GM12878 (cell line): ENCODE measurements at regions not wholly inside any gene's neighbourhood (a gene's known extent, or its start where the extent isn't known, plus 50 kb on each side); places are given as distances from the start of the nearest gene placed in this dataset.

Experiments
- ATAC-seq: fragments of 200-7000 bp; cut with Tn5 transposase; 3 replicates; pipeline ENCODE4 v1.9.1; 2020; ENCODE audit warnings: mild to moderate bottlenecking, moderate library complexity
- BruUV-seq: library from RNA; stranded (reverse); fragments of 400-500 nt; replicated peaks from 2 replicates; lab custom pipeline; 2021; lab: Mats Ljungman, UMichigan
- CTCF ChIA-PET: fragments of 300-600 bp; sonication (Branson Sonifier 250); formaldehyde crosslinking; extraction: SDS; loops from one replicate; lab custom pipeline; 2021; ENCODE audit warnings: inconsistent platforms; lab: Yijun Ruan, JAX
- POLR2A ChIA-PET: fragments of 350-600 bp; formaldehyde crosslinking; extraction: SDS; loops from one replicate; lab custom pipeline; 2021; ENCODE audit warnings: inconsistent platforms; lab: Charles Lee
- RAD21 ChIA-PET: fragments of 300-600 bp; sonication (Branson Sonifier 250); formaldehyde crosslinking; loops from one replicate; lab custom pipeline; 2023; ENCODE audit warnings: antibody characterized with exemption; ENCODE audit not compliant: unreplicated experiment; lab: Charles Lee
- SMC1A ChIA-PET: fragments of 300-600 bp; sonication (Branson Sonifier 250); formaldehyde crosslinking; loops from one replicate; lab custom pipeline; 2023; ENCODE audit not compliant: unreplicated experiment, uncharacterized antibody; lab: Charles Lee
- DNase-seq: peaks from one replicate; pipeline ENCODE4 v3.0.0-alpha.2; 2011; ENCODE audit warnings: low read depth, low spot score
- FAIRE-seq: peaks from 3 replicates; lab custom pipeline; 2011; peaks lifted over from hg19 to GRCh38; lab: Jason Lieb, UNC
- H2AFZ ChIP-seq: 2 replicates; pipeline ENCODE4 v1.6.0; 2011; ENCODE audit warnings: low read depth, low read length, control low read depth; ENCODE audit not compliant: control insufficient read depth
- H3K27ac ChIP-seq: 2 replicates; pipeline ENCODE4 v1.5.1; 2011; ENCODE audit warnings: control low read depth; ENCODE audit not compliant: control insufficient read depth, insufficient read depth
- H3K27me3 ChIP-seq, 2 experiments: replicated peaks in 1 of 2; 2 replicates each; pipeline versions ENCODE4 v1.6.0 to v1.6.1; 2011; ENCODE audit warnings: low read length in 1 of 2; ENCODE audit not compliant: control insufficient read depth in 2 of 2, insufficient read depth in 2 of 2
- H3K36me3 ChIP-seq, 2 experiments: 2 replicates each; pipeline ENCODE4 v1.5.1; 2011; ENCODE audit warnings: low read length in 1 of 2; ENCODE audit not compliant: control insufficient read depth in 2 of 2, insufficient read depth in 2 of 2
- H3K4me1 ChIP-seq: 2 replicates; pipeline ENCODE4 v1.6.1; 2011; ENCODE audit warnings: mild to moderate bottlenecking, low read length, moderate library complexity, mixed read lengths; ENCODE audit not compliant: control insufficient read depth, insufficient read depth
- H3K4me2 ChIP-seq: 2 replicates; pipeline ENCODE4 v1.6.0; 2011; ENCODE audit warnings: control low read depth; ENCODE audit not compliant: control insufficient read depth, insufficient read depth
- H3K4me3 ChIP-seq: fragments of 200-600 bp; sonication (generic); 2 replicates; pipeline ENCODE4 v1.5.1; 2016
- H3K79me2 ChIP-seq: 2 replicates; pipeline ENCODE4 v1.6.0; 2011; ENCODE audit warnings: low read length; ENCODE audit not compliant: control insufficient read depth, insufficient read depth
- H3K9ac ChIP-seq: 2 replicates; pipeline ENCODE4 v1.8.0; 2011; ENCODE audit warnings: low read length, control low read depth, mixed read lengths; ENCODE audit not compliant: control insufficient read depth, insufficient read depth
- H3K9me3 ChIP-seq: replicated peaks from 3 replicates; pipeline ENCODE4 v1.5.1; 2011; ENCODE audit warnings: mild to moderate bottlenecking, low read length; ENCODE audit not compliant: control insufficient read depth, insufficient read depth
- H4K20me1 ChIP-seq: 2 replicates; pipeline ENCODE4 v1.6.0; 2011; ENCODE audit not compliant: control insufficient read depth, insufficient read depth
- BHLHE40 ChIP-seq, 2 experiments: fragments of 450-650 bp in 1 of 2; IDR thresholded peaks; 2 replicates each; pipeline ENCODE4 v1.6.1; 2011 to 2017; ENCODE audit warnings: low read depth in 2 of 2, borderline replicate concordance in 1 of 2, improper control_type of control experiment in 1 of 2, low read length in 1 of 2, mild to moderate bottlenecking in 1 of 2
- LARP7 ChIP-seq: fragments of 450-650 bp; IDR thresholded peaks from 2 replicates; pipeline ENCODE4 v1.6.1; 2017; ENCODE audit warnings: mild to moderate bottlenecking
- NR2C1 ChIP-seq: fragments of 450-650 bp; IDR thresholded peaks from 2 replicates; pipeline ENCODE4 v1.6.1; 2017; ENCODE audit warnings: antibody characterized with exemption, mild to moderate bottlenecking, moderate library complexity
- POLR2A ChIP-seq: IDR thresholded peaks from 2 replicates; pipeline ENCODE4 v1.6.1; 2011; ENCODE audit warnings: low read depth, mild to moderate bottlenecking, low read length
- POLR2AphosphoS2 ChIP-seq: IDR thresholded peaks from 2 replicates; pipeline ENCODE4 v1.6.1; 2011; ENCODE audit warnings: low read depth, mild to moderate bottlenecking, low read length, improper control_type of control experiment, moderate library complexity
- SMAD1 ChIP-seq: fragments of 450-650 bp; IDR thresholded peaks from 2 replicates; pipeline ENCODE4 v1.6.1; 2018; ENCODE audit warnings: mild to moderate bottlenecking, low read depth; ENCODE audit not compliant: partially characterized antibody
- SMARCA5 ChIP-seq: fragments of 450-650 bp; IDR thresholded peaks from 2 replicates; pipeline ENCODE4 v1.6.1; 2017; ENCODE audit warnings: mild to moderate bottlenecking
- SREBF2 ChIP-seq: IDR thresholded peaks from 2 replicates; pipeline ENCODE4 v1.6.1; 2012; ENCODE audit warnings: mild to moderate bottlenecking, low read length
- TCF12 ChIP-seq: IDR thresholded peaks from 2 replicates; pipeline ENCODE4 v1.6.1; 2011; ENCODE audit warnings: low read depth, mild to moderate bottlenecking, low read length
- WRNIP1 ChIP-seq: IDR thresholded peaks from 2 replicates; pipeline ENCODE4 v1.6.1; 2011; ENCODE audit warnings: low read depth, low read length, improper control_type of control experiment, borderline replicate concordance
- ZBTB40 ChIP-seq: fragments of 450-650 bp; IDR thresholded peaks from 2 replicates; pipeline ENCODE4 v1.6.1; 2016; ENCODE audit warnings: mild to moderate bottlenecking, moderate library complexity, borderline replicate concordance
- WGBS: methylation state at CpG from one replicate; pipeline ENCODE4 v1.1.6; 2016; ENCODE audit warnings: low lambda C conversion rate; ENCODE audit not compliant: insufficient replicate concordance, insufficient coverage; ENCODE audit errors: missing lambda C conversion rate; 5-methylcytosine and 5-hydroxymethylcytosine counted together
- in situ Hi-C: fragments of 300-500 bp; cut with MboI; formaldehyde crosslinking; loops from 9 replicates; pipeline ENCODE4 v1.14.3; 2018; ENCODE audit warnings: mixed read lengths
- intact Hi-C: fragments of 100-400 bp; cut with micrococcal nuclease; formaldehyde crosslinking; loops from one replicate; pipeline ENCODE4 v1.14.2; 2022; ENCODE audit not compliant: unreplicated experiment
- TF ChIP-seq, protein P1 (sequence below): IDR thresholded peaks from 2 replicates; pipeline ENCODE4 v1.6.1; 2012; ENCODE audit warnings: mild to moderate bottlenecking, low read depth, low read length
- TF ChIP-seq, protein P2 (sequence below): fragments of 450-650 bp; IDR thresholded peaks from 2 replicates; pipeline ENCODE4 v1.6.1; 2016; ENCODE audit warnings: mild to moderate bottlenecking

GRCh38 chr7:19209166-19209696 is 64.0 kb upstream of the FERD3L start:
- no peaks in the 10 kb centered on the region for H3K36me3 ChIP-seq
- in situ Hi-C loops, result no loop called here
- H4K20me1 ChIP-seq, result no peaks in the 10 kb centered on the region
- RAD21 ChIA-PET, result no interaction called here
- ATAC-seq (no peak), DNase-seq (no peak), FAIRE-seq (no peak)
- no peak overlapping the region for H3K27ac ChIP-seq
- H3K27me3 ChIP-seq, result no peaks in the 10 kb centered on the region
- POLR2A ChIA-PET, result no interaction called here
- WGBS, result 7% methylated on average over 1 of the region's 1 CpG
- no peak overlapping the region for H3K4me3 ChIP-seq
- H3K9me3 ChIP-seq, result no peaks in the 10 kb centered on the region
- no peak for TF ChIP-seq BHLHE40 (IDR thresholded peaks at IDR 0.05; ENCODE audit: borderline replicate concordance in 1 of 2, low read depth in 2 of 2, low read length in 1 of 2)
- no peak for TF ChIP-seq POLR2A
- no peak for TF ChIP-seq LARP7
- TF ChIP-seq SREBF2, result no peak
- TF ChIP-seq SMARCA5, result no peak
- TF ChIP-seq, protein P1, sequence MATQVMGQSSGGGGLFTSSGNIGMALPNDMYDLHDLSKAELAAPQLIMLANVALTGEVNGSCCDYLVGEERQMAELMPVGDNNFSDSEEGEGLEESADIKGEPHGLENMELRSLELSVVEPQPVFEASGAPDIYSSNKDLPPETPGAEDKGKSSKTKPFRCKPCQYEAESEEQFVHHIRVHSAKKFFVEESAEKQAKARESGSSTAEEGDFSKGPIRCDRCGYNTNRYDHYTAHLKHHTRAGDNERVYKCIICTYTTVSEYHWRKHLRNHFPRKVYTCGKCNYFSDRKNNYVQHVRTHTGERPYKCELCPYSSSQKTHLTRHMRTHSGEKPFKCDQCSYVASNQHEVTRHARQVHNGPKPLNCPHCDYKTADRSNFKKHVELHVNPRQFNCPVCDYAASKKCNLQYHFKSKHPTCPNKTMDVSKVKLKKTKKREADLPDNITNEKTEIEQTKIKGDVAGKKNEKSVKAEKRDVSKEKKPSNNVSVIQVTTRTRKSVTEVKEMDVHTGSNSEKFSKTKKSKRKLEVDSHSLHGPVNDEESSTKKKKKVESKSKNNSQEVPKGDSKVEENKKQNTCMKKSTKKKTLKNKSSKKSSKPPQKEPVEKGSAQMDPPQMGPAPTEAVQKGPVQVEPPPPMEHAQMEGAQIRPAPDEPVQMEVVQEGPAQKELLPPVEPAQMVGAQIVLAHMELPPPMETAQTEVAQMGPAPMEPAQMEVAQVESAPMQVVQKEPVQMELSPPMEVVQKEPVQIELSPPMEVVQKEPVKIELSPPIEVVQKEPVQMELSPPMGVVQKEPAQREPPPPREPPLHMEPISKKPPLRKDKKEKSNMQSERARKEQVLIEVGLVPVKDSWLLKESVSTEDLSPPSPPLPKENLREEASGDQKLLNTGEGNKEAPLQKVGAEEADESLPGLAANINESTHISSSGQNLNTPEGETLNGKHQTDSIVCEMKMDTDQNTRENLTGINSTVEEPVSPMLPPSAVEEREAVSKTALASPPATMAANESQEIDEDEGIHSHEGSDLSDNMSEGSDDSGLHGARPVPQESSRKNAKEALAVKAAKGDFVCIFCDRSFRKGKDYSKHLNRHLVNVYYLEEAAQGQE, result no peak
- no peak for TF ChIP-seq TCF12
- TF ChIP-seq SMAD1, result no peak
- TF ChIP-seq, protein P2, sequence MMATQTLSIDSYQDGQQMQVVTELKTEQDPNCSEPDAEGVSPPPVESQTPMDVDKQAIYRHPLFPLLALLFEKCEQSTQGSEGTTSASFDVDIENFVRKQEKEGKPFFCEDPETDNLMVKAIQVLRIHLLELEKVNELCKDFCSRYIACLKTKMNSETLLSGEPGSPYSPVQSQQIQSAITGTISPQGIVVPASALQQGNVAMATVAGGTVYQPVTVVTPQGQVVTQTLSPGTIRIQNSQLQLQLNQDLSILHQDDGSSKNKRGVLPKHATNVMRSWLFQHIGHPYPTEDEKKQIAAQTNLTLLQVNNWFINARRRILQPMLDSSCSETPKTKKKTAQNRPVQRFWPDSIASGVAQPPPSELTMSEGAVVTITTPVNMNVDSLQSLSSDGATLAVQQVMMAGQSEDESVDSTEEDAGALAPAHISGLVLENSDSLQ, result no peak
- no peak for TF ChIP-seq WRNIP1
- no peak for TF ChIP-seq ZBTB40
- no peak for TF ChIP-seq NR2C1
- TF ChIP-seq POLR2AphosphoS2, result no peak
- TF ChIP-seq, all 136 proteins: peak for 0
- ChIA-PET CTCF (no interaction called here), SMC1A (no interaction called here)
- Histone ChIP-seq H3K79me2 (no peaks in the 10 kb centered on the region), H3K4me1 (no peaks in the 10 kb centered on the region), H3K4me2 (no peak overlapping the region), H3K9ac (no peak overlapping the region), H2AFZ (no peak overlapping the region)
- intact Hi-C loops, result no loop called here
- BruUV-seq, result no TSS peak
